ENCODE measurements at regions not wholly inside any gene's neighbourhood (a gene's known extent, or its start where the extent isn't known, plus 50 kb on each side); places are given as distances from the start of the nearest gene placed in this dataset.

DNA sequence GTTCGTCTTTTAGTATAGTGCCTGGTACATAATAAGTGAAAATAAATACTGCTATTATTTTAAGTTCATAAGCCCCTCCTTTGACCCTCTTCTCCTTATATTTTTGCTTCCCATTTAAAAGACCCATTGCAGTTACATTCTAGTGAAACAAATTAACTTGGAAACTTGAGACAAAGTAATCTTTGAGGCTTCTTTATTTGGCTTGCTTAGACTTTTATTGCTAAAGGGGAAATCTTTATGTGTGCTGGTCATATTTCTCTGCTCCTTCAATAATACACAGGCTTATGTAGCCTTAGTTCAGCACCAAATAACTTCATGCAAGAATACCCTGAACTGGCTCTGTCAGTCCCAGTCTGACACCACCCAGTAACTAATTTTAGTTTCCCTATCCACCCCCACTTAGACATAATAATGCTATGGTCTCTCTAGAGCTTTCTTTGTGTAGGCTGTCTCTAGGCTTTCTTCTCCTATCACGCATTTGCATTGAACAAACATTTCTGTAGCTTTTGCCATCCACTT lies 257.8 kb downstream of the OMA1 start:
- no peaks in the 10 kb centered on the region for H3K4me1 Mint-ChIP-seq
- H3K27ac Mint-ChIP-seq, result no peak overlapping the region
- DNase-seq, result no peak
- H3K36me3 Mint-ChIP-seq (ENCODE audit: low read depth), result no peaks in the 10 kb centered on the region
- H3K9me3 Mint-ChIP-seq, result peaks cover 5% of the 10 kb centered on the region
- H3K4me3 Mint-ChIP-seq, result no peak overlapping the region
- TF ChIP-seq, protein P1, sequence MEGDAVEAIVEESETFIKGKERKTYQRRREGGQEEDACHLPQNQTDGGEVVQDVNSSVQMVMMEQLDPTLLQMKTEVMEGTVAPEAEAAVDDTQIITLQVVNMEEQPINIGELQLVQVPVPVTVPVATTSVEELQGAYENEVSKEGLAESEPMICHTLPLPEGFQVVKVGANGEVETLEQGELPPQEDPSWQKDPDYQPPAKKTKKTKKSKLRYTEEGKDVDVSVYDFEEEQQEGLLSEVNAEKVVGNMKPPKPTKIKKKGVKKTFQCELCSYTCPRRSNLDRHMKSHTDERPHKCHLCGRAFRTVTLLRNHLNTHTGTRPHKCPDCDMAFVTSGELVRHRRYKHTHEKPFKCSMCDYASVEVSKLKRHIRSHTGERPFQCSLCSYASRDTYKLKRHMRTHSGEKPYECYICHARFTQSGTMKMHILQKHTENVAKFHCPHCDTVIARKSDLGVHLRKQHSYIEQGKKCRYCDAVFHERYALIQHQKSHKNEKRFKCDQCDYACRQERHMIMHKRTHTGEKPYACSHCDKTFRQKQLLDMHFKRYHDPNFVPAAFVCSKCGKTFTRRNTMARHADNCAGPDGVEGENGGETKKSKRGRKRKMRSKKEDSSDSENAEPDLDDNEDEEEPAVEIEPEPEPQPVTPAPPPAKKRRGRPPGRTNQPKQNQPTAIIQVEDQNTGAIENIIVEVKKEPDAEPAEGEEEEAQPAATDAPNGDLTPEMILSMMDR (IDR thresholded peaks at IDR 0.05), result no peak
- peaks cover 9% of the 10 kb centered on the region for H3K27me3 Mint-ChIP-seq (ENCODE audit: low read depth, poor library complexity)

GRCh38 chr1:58287894-58288623 lies 258.5 kb downstream of the OMA1 start:
- Mint-ChIP-seq H3K36me3 (ENCODE audit: low read depth) (no peaks in the 10 kb centered on the region), H3K4me3 (no peak overlapping the region), H3K27ac (no peak overlapping the region), H3K4me1 (no peaks in the 10 kb centered on the region), H3K9me3 (peaks cover 5% of the 10 kb centered on the region), H3K27me3 (ENCODE audit: low read depth, poor library complexity) (peaks cover 12% of the 10 kb centered on the region)
- DNase-seq, result no peak
- TF ChIP-seq, protein P1 (IDR thresholded peaks at IDR 0.05), result no peak

GRCh38 chr1:58284225-58284510 lies 262.4 kb downstream of the OMA1 start:
- Mint-ChIP-seq H3K27me3 (ENCODE audit: low read depth, poor library complexity) (peaks cover 6% of the 10 kb centered on the region), H3K4me3 (no peak overlapping the region), H3K4me1 (no peaks in the 10 kb centered on the region), H3K27ac (no peak overlapping the region), H3K36me3 (ENCODE audit: low read depth) (no peaks in the 10 kb centered on the region), H3K9me3 (peaks cover 5% of the 10 kb centered on the region)
- DNase-seq, result no peak
- TF ChIP-seq, protein P1 (IDR thresholded peaks at IDR 0.05), result no peak

GRCh38 chr1:58283388-58284224 lies 262.9 kb downstream of the OMA1 start:
- Mint-ChIP-seq H3K27ac (no peak overlapping the region), H3K36me3 (ENCODE audit: low read depth) (no peaks in the 10 kb centered on the region), H3K4me3 (no peak overlapping the region), H3K4me1 (no peaks in the 10 kb centered on the region), H3K27me3 (ENCODE audit: low read depth, poor library complexity) (peaks cover 6% of the 10 kb centered on the region), H3K9me3 (peaks cover 5% of the 10 kb centered on the region)
- TF ChIP-seq, protein P1 (IDR thresholded peaks at IDR 0.05), result no peak
- DNase-seq, result no peak

- Mint-ChIP-seq H3K9me3 (peaks cover 5% of the 10 kb centered on the region), H3K27ac (no peak overlapping the region), H3K36me3 (ENCODE audit: low read depth) (no peaks in the 10 kb centered on the region), H3K4me3 (no peak overlapping the region), H3K4me1 (no peaks in the 10 kb centered on the region), H3K27me3 (ENCODE audit: low read depth, poor library complexity) (peaks cover 6% of the 10 kb centered on the region)
- TF ChIP-seq, protein P1 (IDR thresholded peaks at IDR 0.05), result no peak
- no peak for DNase-seq
These were observed 263.7 kb downstream of the OMA1 start for GRCh38 chr1:58282623-58283387.

All from nephron progenitor cell (in vitro differentiated cells).